ENCODE measurements at regions not wholly inside any gene's neighbourhood (a gene's known extent, or its start where the extent isn't known, plus 50 kb on each side); places are given as distances from the start of the nearest gene placed in this dataset.
A peak's percentile ranks its signal among the peaks of the same experiment; 100 is the strongest.

DNA sequence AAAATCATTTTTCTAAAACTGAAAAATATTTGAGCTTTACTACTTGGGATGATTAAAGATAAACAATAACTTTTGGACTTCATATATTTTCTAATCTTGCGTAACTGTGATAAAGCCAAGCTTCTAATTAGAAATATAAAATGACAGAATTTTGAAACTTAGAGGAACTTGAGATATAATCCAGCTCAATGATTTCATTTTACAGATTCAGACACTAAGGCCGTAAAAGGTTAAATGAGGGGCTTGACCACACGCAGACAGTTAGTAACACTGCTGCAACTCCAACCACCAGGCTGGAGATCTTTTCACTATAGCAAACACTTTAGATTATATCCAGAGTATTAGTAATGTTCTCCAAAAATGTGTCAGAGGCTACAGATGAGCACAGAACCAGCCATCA is 445.5 kb downstream of the ZEB2 start:
- no peaks in the 10 kb centered on the region for H3K27me3 ChIP-seq (ENCODE audit: control insufficient read depth in 4 of 4, insufficient read depth in 4 of 4, low read length in 3 of 4)
- H3K4me3 ChIP-seq (ENCODE audit: low read depth in 1 of 3, low read length in 3 of 3), result no peak overlapping the region
- TF ChIP-seq HNF4A (conservative IDR thresholded peaks at IDR 0.05), result no peak
- TF ChIP-seq NR2F2 (IDR thresholded peaks at IDR 0.05), result no peak
- TF ChIP-seq JUND (IDR thresholded peaks at IDR 0.05), result no peak
- no peak for TF ChIP-seq YY1 (IDR thresholded peaks at IDR 0.05)
- no peak for TF ChIP-seq ATF3 (IDR thresholded peaks at IDR 0.05)
- TF ChIP-seq REST (IDR thresholded peaks at IDR 0.05), result no peak
- TF ChIP-seq, protein P1, sequence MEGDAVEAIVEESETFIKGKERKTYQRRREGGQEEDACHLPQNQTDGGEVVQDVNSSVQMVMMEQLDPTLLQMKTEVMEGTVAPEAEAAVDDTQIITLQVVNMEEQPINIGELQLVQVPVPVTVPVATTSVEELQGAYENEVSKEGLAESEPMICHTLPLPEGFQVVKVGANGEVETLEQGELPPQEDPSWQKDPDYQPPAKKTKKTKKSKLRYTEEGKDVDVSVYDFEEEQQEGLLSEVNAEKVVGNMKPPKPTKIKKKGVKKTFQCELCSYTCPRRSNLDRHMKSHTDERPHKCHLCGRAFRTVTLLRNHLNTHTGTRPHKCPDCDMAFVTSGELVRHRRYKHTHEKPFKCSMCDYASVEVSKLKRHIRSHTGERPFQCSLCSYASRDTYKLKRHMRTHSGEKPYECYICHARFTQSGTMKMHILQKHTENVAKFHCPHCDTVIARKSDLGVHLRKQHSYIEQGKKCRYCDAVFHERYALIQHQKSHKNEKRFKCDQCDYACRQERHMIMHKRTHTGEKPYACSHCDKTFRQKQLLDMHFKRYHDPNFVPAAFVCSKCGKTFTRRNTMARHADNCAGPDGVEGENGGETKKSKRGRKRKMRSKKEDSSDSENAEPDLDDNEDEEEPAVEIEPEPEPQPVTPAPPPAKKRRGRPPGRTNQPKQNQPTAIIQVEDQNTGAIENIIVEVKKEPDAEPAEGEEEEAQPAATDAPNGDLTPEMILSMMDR (IDR thresholded peaks at IDR 0.05; ENCODE audit: low read depth, low read length, missing input control), result no peak
- no peak for TF ChIP-seq SP1 (IDR thresholded peaks at IDR 0.05)
- no peak for TF ChIP-seq FOXA1 (IDR thresholded peaks at IDR 0.05)
- no peak for TF ChIP-seq FOXA2 (IDR thresholded peaks at IDR 0.05)
- TF ChIP-seq RXRA (IDR thresholded peaks at IDR 0.05), result no peak
- TF ChIP-seq, protein P2, sequence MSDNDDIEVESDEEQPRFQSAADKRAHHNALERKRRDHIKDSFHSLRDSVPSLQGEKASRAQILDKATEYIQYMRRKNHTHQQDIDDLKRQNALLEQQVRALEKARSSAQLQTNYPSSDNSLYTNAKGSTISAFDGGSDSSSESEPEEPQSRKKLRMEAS (IDR thresholded peaks at IDR 0.05), result no peak
- TF ChIP-seq GABPA (IDR thresholded peaks at IDR 0.05 in 1 of 2, conservative IDR thresholded peaks at IDR 0.05 in 1 of 2), result no peak
- TF ChIP-seq TAF1 (conservative IDR thresholded peaks at IDR 0.05), result no peak
- TF ChIP-seq RAD21 (IDR thresholded peaks at IDR 0.05), result no peak
- no peak overlapping the region for H3K9ac ChIP-seq (ENCODE audit: low read depth in 1 of 2, low read length in 2 of 2)
- H3K27ac ChIP-seq (ENCODE audit: low read depth in 1 of 2, low read length in 2 of 2), result no peak overlapping the region
- no peaks in the 10 kb centered on the region for H3K4me1 ChIP-seq (ENCODE audit: control insufficient read depth in 4 of 4, insufficient read depth in 4 of 4, low read length in 3 of 4)
- no peak for DNase-seq (ENCODE audit: low spot score)
- WGBS, result 89% methylated on average over 3 of the region's 3 CpGs
- no peaks in the 10 kb centered on the region for H3K36me3 ChIP-seq (ENCODE audit: control insufficient read depth in 4 of 4, insufficient read depth in 3 of 4, low read depth in 1 of 4, low read length in 3 of 4)
- no peaks in the 10 kb centered on the region for H3K9me3 ChIP-seq (ENCODE audit: control insufficient read depth in 4 of 4, low read length in 3 of 4)

- Histone ChIP-seq H3K27me3 (ENCODE audit: control insufficient read depth in 4 of 4, insufficient read depth in 4 of 4, low read length in 3 of 4) (no peaks in the 10 kb centered on the region), H3K9me3 (ENCODE audit: control insufficient read depth in 4 of 4, low read length in 3 of 4) (no peaks in the 10 kb centered on the region), H3K4me1 (ENCODE audit: control insufficient read depth in 4 of 4, insufficient read depth in 4 of 4, low read length in 3 of 4) (no peaks in the 10 kb centered on the region), H3K36me3 (ENCODE audit: control insufficient read depth in 4 of 4, insufficient read depth in 3 of 4, low read depth in 1 of 4, low read length in 3 of 4) (no peaks in the 10 kb centered on the region), H3K9ac (ENCODE audit: low read depth in 1 of 2, low read length in 2 of 2) (no peak overlapping the region), H3K27ac (ENCODE audit: low read depth in 1 of 2, low read length in 2 of 2) (no peak overlapping the region), H3K4me3 (ENCODE audit: low read depth in 1 of 3, low read length in 3 of 3) (no peak overlapping the region)
- 55% methylated on average over 4 of the region's 4 CpGs for WGBS
- no peak for DNase-seq (ENCODE audit: low spot score)
- TF ChIP-seq RAD21 (IDR thresholded peaks at IDR 0.05) (peak; percentile 8 to 41), REST (IDR thresholded peaks at IDR 0.05) (no peak), FOXA1 (IDR thresholded peaks at IDR 0.05) (no peak)
Observed at GRCh38 chr2:144071461-144071860, 448.5 kb downstream of the ZEB2 start.
